ENCODE measurements at regions not wholly inside any gene's neighbourhood (a gene's known extent, or its start where the extent isn't known, plus 50 kb on each side); places are given as distances from the start of the nearest gene placed in this dataset.
"Not testable (repeated sequence)": the region's sequence is repeated elsewhere in the genome, so short reads cannot be mapped to it uniquely, and the experiment has no call there.

- DNase-seq = no peak
These were observed 221.4 kb downstream of the RPS29 start for GRCh38 chr14:49364752-49365117.

- DNase-seq = no peak
These were observed 222.1 kb downstream of the RPS29 start for GRCh38 chr14:49363821-49364751.

- DNase-seq = no peak
These were observed 223.3 kb downstream of the RPS29 start for GRCh38 chr14:49362916-49363315.

GRCh38 chr14:49339130-49339529 lies 247.1 kb downstream of the RPS29 start:
- DNase-seq = no peak

- DNase-seq = no peak
These were observed 266.4 kb downstream of the RPS29 start for GRCh38 chr14:49319810-49320209.

GRCh38 chr14:49315570-49315969 lies 270.6 kb downstream of the RPS29 start:
- no peak for DNase-seq

GRCh38 chr14:49314737-49315136 lies 271.4 kb downstream of the RPS29 start:
- DNase-seq = no peak

- DNase-seq = no peak
These were observed 273.1 kb downstream of the RPS29 start for GRCh38 chr14:49313108-49313507.

GRCh38 chr14:49310298-49310697 lies 275.9 kb downstream of the RPS29 start:
- DNase-seq = no peak

GRCh38 chr14:49306152-49306751 lies 279.9 kb downstream of the RPS29 start:
- no peak for DNase-seq

- DNase-seq = no peak
These were observed 282.1 kb downstream of the RPS29 start for GRCh38 chr14:49303946-49304516.

- DNase-seq = no peak
These were observed 289.1 kb downstream of the RPS29 start for GRCh38 chr14:49297102-49297501.

- no peak for DNase-seq
These were observed 291.5 kb downstream of the RPS29 start for GRCh38 chr14:49294621-49295148.

- DNase-seq = no peak
These were observed 299.2 kb downstream of the RPS29 start for GRCh38 chr14:49287004-49287403.

GRCh38 chr14:49286257-49286983 lies 299.8 kb downstream of the RPS29 start:
- no peak for DNase-seq

GRCh38 chr14:49280566-49280965 lies 305.6 kb downstream of the RPS29 start:
- no peak for DNase-seq

- no peak for DNase-seq
These were observed 335.7 kb downstream of the RPS29 start for GRCh38 chr14:49250517-49250916.

GRCh38 chr14:49250109-49250508 lies 336.1 kb downstream of the RPS29 start:
- DNase-seq = no peak

- DNase-seq = no peak
These were observed 337.2 kb downstream of the RPS29 start for GRCh38 chr14:49249022-49249421.

GRCh38 chr14:49243777-49244176 lies 342.4 kb downstream of the RPS29 start:
- not testable (repeated sequence) for DNase-seq

- DNase-seq = no peak
These were observed 345.8 kb downstream of the RPS29 start for GRCh38 chr14:49240383-49240782.

GRCh38 chr14:49228552-49228951 lies 357.6 kb downstream of the RPS29 start:
- DNase-seq = no peak

- no peak for DNase-seq
These were observed 364.9 kb downstream of the RPS29 start for GRCh38 chr14:49221316-49221715.
